GM12892 (cell line): ENCODE measurements at regions not wholly inside any gene's neighbourhood (a gene's known extent, or its start where the extent isn't known, plus 50 kb on each side); places are given as distances from the start of the nearest gene placed in this dataset.
A peak's percentile ranks its signal among the peaks of the same experiment; 100 is the strongest.

Experiments used
- DNase-seq: peaks from one replicate; pipeline ENCODE4 v3.0.0; 2011; ENCODE audit not compliant: insufficient read length
- FAIRE-seq: peaks from 2 replicates; lab custom pipeline; 2011; peaks lifted over from hg19 to GRCh38; lab: Jason Lieb, UNC
- POLR2A ChIP-seq: IDR thresholded peaks from 2 replicates; pipeline ENCODE4 v1.6.1; 2011; ENCODE audit warnings: low read depth, low read length, control low read depth
- POLR2AphosphoS5 ChIP-seq: IDR thresholded peaks from 2 replicates; pipeline ENCODE4 v1.6.1; 2011; ENCODE audit warnings: low read depth, low read length, control low read depth
- TAF1 ChIP-seq: IDR thresholded peaks from 2 replicates; pipeline ENCODE4 v1.6.1; 2011; ENCODE audit warnings: low read depth, mild to moderate bottlenecking, control low read depth, low read length, borderline replicate concordance

GRCh38 chr9:129462360-129462759 lies 158.5 kb downstream of the C9orf50 start:
- no peak for DNase-seq
- FAIRE-seq = no peak
- TF ChIP-seq POLR2AphosphoS5 (no peak), TAF1 (no peak)

GRCh38 chr9:129460323-129461261 lies 160.3 kb downstream of the C9orf50 start:
- FAIRE-seq (peak; percentile 70), DNase-seq (peak; percentile 97)
- TF ChIP-seq POLR2AphosphoS5 (no peak), TAF1 (no peak), POLR2A (no peak)

- no peak for DNase-seq
- no peak for FAIRE-seq
- no peak for TF ChIP-seq POLR2AphosphoS5
- TF ChIP-seq POLR2A = no peak
- TF ChIP-seq TAF1 = no peak
Observed at GRCh38 chr9:129459547-129460322, 161.2 kb downstream of the C9orf50 start.

GRCh38 chr9:129458663-129459546 lies 162.0 kb downstream of the C9orf50 start:
- TF ChIP-seq POLR2A = no peak
- TF ChIP-seq POLR2AphosphoS5 = no peak
- no peak for TF ChIP-seq TAF1
- no peak for FAIRE-seq
- DNase-seq = no peak

DNA sequence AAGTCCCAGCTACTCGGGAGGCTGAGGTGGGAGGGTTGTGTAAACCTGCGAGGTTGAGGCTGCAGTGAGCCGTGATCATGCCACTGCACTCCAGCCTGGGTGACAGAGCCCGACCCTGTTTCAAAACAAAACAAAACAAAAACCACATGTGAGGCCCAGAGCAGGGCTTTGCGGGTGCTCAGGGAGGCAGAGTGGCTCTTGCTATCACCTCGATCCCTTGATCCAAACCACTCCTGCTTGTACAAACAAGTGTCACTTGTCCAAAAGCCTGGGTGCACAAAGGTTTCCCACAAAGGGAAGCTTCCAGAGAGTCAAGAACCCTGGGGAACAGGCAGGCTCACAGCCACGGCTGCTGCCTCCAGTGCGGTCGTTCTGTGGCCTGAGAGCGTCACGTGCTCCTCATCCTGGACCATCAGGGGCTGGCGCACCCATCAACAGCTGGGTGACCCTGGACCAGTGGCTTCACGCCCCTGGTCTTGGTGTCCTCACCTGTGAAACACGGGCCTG lies 162.7 kb downstream of the C9orf50 start:
- TF ChIP-seq TAF1 (no peak), POLR2A (no peak), POLR2AphosphoS5 (no peak)
- FAIRE-seq = peak; percentile 77
- DNase-seq = no peak

GRCh38 chr9:129457325-129457779 lies 163.5 kb downstream of the C9orf50 start:
- TF ChIP-seq TAF1 (no peak), POLR2AphosphoS5 (no peak), POLR2A (no peak)
- FAIRE-seq (no peak), DNase-seq (no peak)

- TF ChIP-seq POLR2AphosphoS5 (no peak), TAF1 (no peak), POLR2A (no peak)
Observed at GRCh38 chr9:129456549-129457324, 164.2 kb downstream of the C9orf50 start.

GRCh38 chr9:129455151-129455995 lies 165.5 kb downstream of the C9orf50 start:
- TF ChIP-seq POLR2AphosphoS5 = no peak
- no peak for TF ChIP-seq POLR2A
- no peak for TF ChIP-seq TAF1
- no peak for DNase-seq
- no peak for FAIRE-seq

More at GRCh38 chr9:129456549-129457324, 164.2 kb downstream of the C9orf50 start:
- FAIRE-seq (no peak), DNase-seq (no peak)

DNA sequence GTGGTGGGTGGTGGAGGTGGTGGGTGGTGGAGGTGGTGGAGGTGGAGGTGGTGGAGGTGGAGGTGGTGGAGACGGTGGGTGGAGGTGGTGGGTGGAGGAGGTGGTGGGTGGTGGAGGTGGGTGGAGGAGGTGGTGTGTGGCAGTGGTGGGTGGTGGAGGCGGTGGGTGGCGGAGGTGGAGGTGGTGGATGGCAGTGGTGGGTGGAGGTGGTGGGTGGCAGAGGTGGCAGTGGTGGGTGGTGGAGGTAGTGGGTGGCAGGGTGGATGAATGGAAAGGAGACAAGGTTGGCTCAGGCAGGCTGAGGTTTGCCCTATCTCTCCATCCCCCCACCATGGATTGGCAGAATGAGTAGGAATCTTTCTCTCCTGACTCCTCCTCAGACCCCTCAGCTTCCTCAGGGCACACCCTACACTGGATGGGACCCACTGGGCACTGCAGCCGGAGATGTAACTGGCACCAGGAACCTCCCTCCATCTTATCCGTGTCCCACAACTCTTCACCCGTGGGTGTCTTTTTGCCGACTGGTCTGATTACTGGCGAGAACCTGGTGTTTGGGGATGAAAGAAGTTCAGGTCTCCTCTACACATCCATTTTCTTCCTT lies 166.3 kb downstream of the C9orf50 start:
- FAIRE-seq (no peak), DNase-seq (no peak)
- TF ChIP-seq TAF1 (no peak), POLR2A (no peak), POLR2AphosphoS5 (no peak)
